GM12878 (cell line): ENCODE measurements at regions not wholly inside any gene's neighbourhood (a gene's known extent, or its start where the extent isn't known, plus 50 kb on each side); places are given as distances from the start of the nearest gene placed in this dataset.

Source experiments
- ATAC-seq: fragments of 200-7000 bp; cut with Tn5 transposase; 3 replicates; pipeline ENCODE4 v1.9.1; 2020; ENCODE audit warnings: mild to moderate bottlenecking, moderate library complexity
- BruUV-seq: library from RNA; stranded (reverse); fragments of 400-500 nt; replicated peaks from 2 replicates; lab custom pipeline; 2021; lab: Mats Ljungman, UMichigan
- CTCF ChIA-PET: fragments of 300-600 bp; sonication (Branson Sonifier 250); formaldehyde crosslinking; extraction: SDS; loops from one replicate; lab custom pipeline; 2021; ENCODE audit warnings: inconsistent platforms; lab: Yijun Ruan, JAX
- POLR2A ChIA-PET: fragments of 350-600 bp; formaldehyde crosslinking; extraction: SDS; loops from one replicate; lab custom pipeline; 2021; ENCODE audit warnings: inconsistent platforms; lab: Charles Lee
- RAD21 ChIA-PET: fragments of 300-600 bp; sonication (Branson Sonifier 250); formaldehyde crosslinking; loops from one replicate; lab custom pipeline; 2023; ENCODE audit warnings: antibody characterized with exemption; ENCODE audit not compliant: unreplicated experiment; lab: Charles Lee
- SMC1A ChIA-PET: fragments of 300-600 bp; sonication (Branson Sonifier 250); formaldehyde crosslinking; loops from one replicate; lab custom pipeline; 2023; ENCODE audit not compliant: unreplicated experiment, uncharacterized antibody; lab: Charles Lee
- DNase-seq: peaks from one replicate; pipeline ENCODE4 v3.0.0-alpha.2; 2011; ENCODE audit warnings: low read depth, low spot score
- FAIRE-seq: peaks from 3 replicates; lab custom pipeline; 2011; peaks lifted over from hg19 to GRCh38; lab: Jason Lieb, UNC
- H2AFZ ChIP-seq: 2 replicates; pipeline ENCODE4 v1.6.0; 2011; ENCODE audit warnings: low read depth, low read length, control low read depth; ENCODE audit not compliant: control insufficient read depth
- H3K27ac ChIP-seq: 2 replicates; pipeline ENCODE4 v1.5.1; 2011; ENCODE audit warnings: control low read depth; ENCODE audit not compliant: control insufficient read depth, insufficient read depth
- H3K27me3 ChIP-seq, 2 experiments: replicated peaks in 1 of 2; 2 replicates each; pipeline versions ENCODE4 v1.6.0 to v1.6.1; 2011; ENCODE audit warnings: low read length in 1 of 2; ENCODE audit not compliant: control insufficient read depth in 2 of 2, insufficient read depth in 2 of 2
- H3K36me3 ChIP-seq, 2 experiments: 2 replicates each; pipeline ENCODE4 v1.5.1; 2011; ENCODE audit warnings: low read length in 1 of 2; ENCODE audit not compliant: control insufficient read depth in 2 of 2, insufficient read depth in 2 of 2
- H3K4me1 ChIP-seq: 2 replicates; pipeline ENCODE4 v1.6.1; 2011; ENCODE audit warnings: mild to moderate bottlenecking, low read length, moderate library complexity, mixed read lengths; ENCODE audit not compliant: control insufficient read depth, insufficient read depth
- H3K4me2 ChIP-seq: 2 replicates; pipeline ENCODE4 v1.6.0; 2011; ENCODE audit warnings: control low read depth; ENCODE audit not compliant: control insufficient read depth, insufficient read depth
- H3K4me3 ChIP-seq: fragments of 200-600 bp; sonication (generic); 2 replicates; pipeline ENCODE4 v1.5.1; 2016
- H3K79me2 ChIP-seq: 2 replicates; pipeline ENCODE4 v1.6.0; 2011; ENCODE audit warnings: low read length; ENCODE audit not compliant: control insufficient read depth, insufficient read depth
- H3K9ac ChIP-seq: 2 replicates; pipeline ENCODE4 v1.8.0; 2011; ENCODE audit warnings: low read length, control low read depth, mixed read lengths; ENCODE audit not compliant: control insufficient read depth, insufficient read depth
- H3K9me3 ChIP-seq: replicated peaks from 3 replicates; pipeline ENCODE4 v1.5.1; 2011; ENCODE audit warnings: mild to moderate bottlenecking, low read length; ENCODE audit not compliant: control insufficient read depth, insufficient read depth
- H4K20me1 ChIP-seq: 2 replicates; pipeline ENCODE4 v1.6.0; 2011; ENCODE audit not compliant: control insufficient read depth, insufficient read depth
- CHD4 ChIP-seq: fragments of 200-600 bp; sonication (generic); IDR thresholded peaks from 2 replicates; pipeline ENCODE4 v1.6.1; 2016; ENCODE audit warnings: mild to moderate bottlenecking
- FOXK2 ChIP-seq: fragments of 450-650 bp; IDR thresholded peaks from 2 replicates; pipeline ENCODE4 v1.6.1; 2017; ENCODE audit warnings: mild to moderate bottlenecking, moderate library complexity
- HDAC6 ChIP-seq: fragments of 200-600 bp; sonication (generic); IDR thresholded peaks from one replicate; pipeline ENCODE4 v1.8.0; 2017; ENCODE audit warnings: antibody characterized with exemption; ENCODE audit not compliant: unreplicated experiment
- IRF4 ChIP-seq: IDR thresholded peaks from 2 replicates; pipeline ENCODE4 v1.6.1; 2011; ENCODE audit warnings: low read depth, low read length
- NRF1 ChIP-seq: conservative IDR thresholded peaks from 2 replicates; pipeline ENCODE4 v1.6.1; 2011; ENCODE audit warnings: mild to moderate bottlenecking, low read depth, low read length, improper control_type of control experiment
- SIN3A ChIP-seq: IDR thresholded peaks from 2 replicates; pipeline ENCODE4 v1.6.1; 2012; ENCODE audit warnings: low read depth, low read length, improper control_type of control experiment
- SRF ChIP-seq, 2 experiments: IDR thresholded peaks; 2 replicates each; pipeline ENCODE4 v1.6.1; 2011; ENCODE audit warnings: low read depth in 2 of 2, low read length in 2 of 2, mild to moderate bottlenecking in 1 of 2, moderate library complexity in 1 of 2
- STAT3 ChIP-seq: IDR thresholded peaks from 2 replicates; pipeline ENCODE4 v1.6.1; 2011; ENCODE audit warnings: low read depth, low read length, improper control_type of control experiment
- TBL1XR1 ChIP-seq: IDR thresholded peaks from 2 replicates; pipeline ENCODE4 v1.6.1; 2012; ENCODE audit warnings: low read depth, low read length, improper control_type of control experiment
- YY1 ChIP-seq: IDR thresholded peaks from 2 replicates; pipeline ENCODE4 v1.6.1; 2011; ENCODE audit warnings: low read depth, mild to moderate bottlenecking, low read length
- ZNF207 ChIP-seq: fragments of 450-650 bp; IDR thresholded peaks from 2 replicates; pipeline ENCODE4 v1.6.1; 2014; ENCODE audit warnings: antibody characterized with exemption, mild to moderate bottlenecking, borderline replicate concordance
- WGBS: methylation state at CpG from one replicate; pipeline ENCODE4 v1.1.6; 2016; ENCODE audit warnings: low lambda C conversion rate; ENCODE audit not compliant: insufficient replicate concordance, insufficient coverage; ENCODE audit errors: missing lambda C conversion rate; 5-methylcytosine and 5-hydroxymethylcytosine counted together
- in situ Hi-C: fragments of 300-500 bp; cut with MboI; formaldehyde crosslinking; loops from 9 replicates; pipeline ENCODE4 v1.14.3; 2018; ENCODE audit warnings: mixed read lengths
- intact Hi-C: fragments of 100-400 bp; cut with micrococcal nuclease; formaldehyde crosslinking; loops from one replicate; pipeline ENCODE4 v1.14.2; 2022; ENCODE audit not compliant: unreplicated experiment

DNA sequence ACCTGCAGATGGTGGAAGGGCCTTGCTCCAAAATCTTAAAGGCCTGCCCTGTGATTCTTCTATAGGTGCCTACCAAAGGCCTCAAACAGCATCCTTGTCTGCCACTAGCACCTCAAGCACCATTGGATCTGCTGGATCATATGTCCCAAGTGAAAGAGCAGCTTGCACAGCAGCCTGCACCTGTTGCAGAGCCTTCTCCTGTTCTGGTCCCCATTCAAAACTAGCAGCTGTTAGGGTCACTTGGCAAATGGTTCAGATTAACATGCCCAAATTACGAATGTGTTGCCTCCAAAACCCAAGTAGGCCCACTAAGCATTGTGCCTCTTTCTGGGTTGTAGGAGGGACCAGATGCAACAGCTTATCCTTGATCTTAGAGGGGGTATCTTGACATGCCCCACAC is 99.6 kb upstream of the F13A1 start:
- no peak for FAIRE-seq
- TF ChIP-seq YY1 (no peak), STAT3 (no peak), ZNF207 (no peak), CHD4 (no peak), HDAC6 (no peak), TBL1XR1 (no peak), SRF (IDR thresholded peaks at IDR 0.05; ENCODE audit: low read depth in 2 of 2, low read length in 2 of 2) (no peak), NRF1 (no peak), SIN3A (no peak), IRF4 (no peak)
- H3K4me1 ChIP-seq, result no peaks in the 10 kb centered on the region
- no peak overlapping the region for H3K4me2 ChIP-seq
- ATAC-seq, result no peak
- 89% methylated on average over 1 of the region's 1 CpG for WGBS
- CTCF ChIA-PET, result no interaction called here
- no peak overlapping the region for H3K4me3 ChIP-seq
- H3K79me2 ChIP-seq, result no peaks in the 10 kb centered on the region
- in situ Hi-C loops, result no loop called here
- H3K27ac ChIP-seq, result no peak overlapping the region
- peaks cover 13% of the 10 kb centered on the region; the same call in 2 of the 3 replicates for H3K9me3 ChIP-seq
- H3K36me3 ChIP-seq, result no peaks in the 10 kb centered on the region
- no peaks in the 10 kb centered on the region for H4K20me1 ChIP-seq
- no peak overlapping the region for H2AFZ ChIP-seq
- POLR2A ChIA-PET, result no interaction called here
- SMC1A ChIA-PET, result interaction anchor here (1.0 to 2.0 kb wide), 6 partner anchors 11 to 71 kb away, joined by 3 to 11 read pairs (median 4); no protein-coding TSS in a partner anchor
- no peaks in the 10 kb centered on the region for H3K27me3 ChIP-seq
- no peak overlapping the region for H3K9ac ChIP-seq
- BruUV-seq, result no TSS peak
- intact Hi-C loops, result no loop called here
- RAD21 ChIA-PET, result no interaction called here
- DNase-seq, result no peak

DNA sequence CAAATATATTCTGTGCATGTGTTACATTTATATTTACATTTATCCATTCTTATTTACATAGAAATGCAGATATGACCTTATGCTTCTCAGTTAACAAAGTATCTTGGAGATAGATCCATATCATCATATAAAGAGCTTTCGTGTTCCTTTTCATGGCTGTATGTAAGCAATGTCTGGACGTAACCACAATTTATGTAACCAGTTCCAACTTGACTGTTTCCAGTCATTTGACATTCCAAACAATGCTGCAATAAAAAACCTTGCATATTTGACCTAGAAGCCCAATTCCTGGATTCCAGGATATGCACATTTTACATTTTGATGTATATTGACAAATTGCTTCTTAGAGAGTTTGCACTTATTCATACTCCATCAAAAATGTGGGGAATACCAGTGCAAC is 113.7 kb upstream of the F13A1 start:
- Histone ChIP-seq H2AFZ (no peak overlapping the region), H3K27me3 (no peaks in the 10 kb centered on the region), H3K36me3 (peaks cover 0 to 3% of the 10 kb centered on the region in 2 experiments; a peak in 1 of 4 replicates), H3K9ac (no peak overlapping the region), H3K79me2 (no peaks in the 10 kb centered on the region), H3K4me3 (no peak overlapping the region), H4K20me1 (no peaks in the 10 kb centered on the region), H3K27ac (no peak overlapping the region), H3K9me3 (no peaks in the 10 kb centered on the region; the same call in 2 of the 3 replicates)
- ChIA-PET RAD21 (no interaction called here), CTCF (no interaction called here), POLR2A (no interaction called here), SMC1A (no interaction called here)
- WGBS, result 80% methylated on average over 2 of the region's 2 CpGs
- ATAC-seq, result no peak
- BruUV-seq, result no TSS peak
- in situ Hi-C loops, result no loop called here
- DNase-seq, result no peak
- intact Hi-C loops, result no loop called here
- TF ChIP-seq FOXK2, result no peak
- TF ChIP-seq, all 136 proteins: peak for 0
- Histone ChIP-seq H3K4me1 (no peaks in the 10 kb centered on the region), H3K4me2 (no peak overlapping the region)
- FAIRE-seq, result no peak
